H1 (cell line): ENCODE measurements at regions not wholly inside any gene's neighbourhood (a gene's known extent, or its start where the extent isn't known, plus 50 kb on each side); places are given as distances from the start of the nearest gene placed in this dataset.

Experiments used
- BRCA1 ChIP-seq: IDR thresholded peaks from 2 replicates; pipeline ENCODE4 v1.6.1; 2012; ENCODE audit warnings: low read depth, low read length, improper control_type of control experiment
- EZH2 ChIP-seq: fragments of 200-600 bp; sonication (generic); IDR thresholded peaks from 2 replicates; pipeline ENCODE4 v1.7.1; 2012; ENCODE audit warnings: low read depth, mild to moderate bottlenecking, moderate library complexity, low read length, inconsistent platforms; ENCODE audit not compliant: severe bottlenecking
- GABPA ChIP-seq: IDR thresholded peaks from 2 replicates; pipeline ENCODE4 v1.6.1; 2011; ENCODE audit warnings: mild to moderate bottlenecking, low read length, moderate library complexity, borderline replicate concordance; ENCODE audit not compliant: insufficient read depth
- NRF1 ChIP-seq: IDR thresholded peaks from 2 replicates; pipeline ENCODE4 v1.6.1; 2011; ENCODE audit warnings: mild to moderate bottlenecking, low read depth, low read length, improper control_type of control experiment
- TEAD4 ChIP-seq: IDR thresholded peaks from 2 replicates; pipeline ENCODE4 v1.6.1; 2012; ENCODE audit warnings: low read depth, low read length, inconsistent platforms, mixed read lengths
- YY1 ChIP-seq: IDR thresholded peaks from 2 replicates; pipeline ENCODE4 v1.6.1; 2011; ENCODE audit warnings: low read depth, mild to moderate bottlenecking, low read length
- TF ChIP-seq, protein P1 (sequence below), 3 experiments: IDR thresholded peaks; 1 replicate in 2 of 3; 2 replicates in 1 of 3; pipeline versions ENCODE4 v1.5.1 to v1.6.1; 2011; ENCODE audit warnings: low read length in 3 of 3, mild to moderate bottlenecking in 3 of 3, inconsistent platforms in 2 of 3, low read depth in 1 of 3, moderate library complexity in 1 of 3; ENCODE audit not compliant: insufficient read depth in 1 of 3; ENCODE audit errors: control extremely low read depth in 1 of 3

GRCh38 chrX:27085346-27085745 is 377.8 kb downstream of the PPP4R3C start:
- no peak for TF ChIP-seq GABPA
- no peak for TF ChIP-seq EZH2
- TF ChIP-seq, protein P1, sequence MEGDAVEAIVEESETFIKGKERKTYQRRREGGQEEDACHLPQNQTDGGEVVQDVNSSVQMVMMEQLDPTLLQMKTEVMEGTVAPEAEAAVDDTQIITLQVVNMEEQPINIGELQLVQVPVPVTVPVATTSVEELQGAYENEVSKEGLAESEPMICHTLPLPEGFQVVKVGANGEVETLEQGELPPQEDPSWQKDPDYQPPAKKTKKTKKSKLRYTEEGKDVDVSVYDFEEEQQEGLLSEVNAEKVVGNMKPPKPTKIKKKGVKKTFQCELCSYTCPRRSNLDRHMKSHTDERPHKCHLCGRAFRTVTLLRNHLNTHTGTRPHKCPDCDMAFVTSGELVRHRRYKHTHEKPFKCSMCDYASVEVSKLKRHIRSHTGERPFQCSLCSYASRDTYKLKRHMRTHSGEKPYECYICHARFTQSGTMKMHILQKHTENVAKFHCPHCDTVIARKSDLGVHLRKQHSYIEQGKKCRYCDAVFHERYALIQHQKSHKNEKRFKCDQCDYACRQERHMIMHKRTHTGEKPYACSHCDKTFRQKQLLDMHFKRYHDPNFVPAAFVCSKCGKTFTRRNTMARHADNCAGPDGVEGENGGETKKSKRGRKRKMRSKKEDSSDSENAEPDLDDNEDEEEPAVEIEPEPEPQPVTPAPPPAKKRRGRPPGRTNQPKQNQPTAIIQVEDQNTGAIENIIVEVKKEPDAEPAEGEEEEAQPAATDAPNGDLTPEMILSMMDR (IDR thresholded peaks at IDR 0.05; ENCODE audit: control extremely low read depth in 1 of 3, insufficient read depth in 1 of 3, low read depth in 1 of 3, low read length in 3 of 3) = no peak
- TF ChIP-seq TEAD4 = no peak
- no peak for TF ChIP-seq YY1
- no peak for TF ChIP-seq BRCA1
- TF ChIP-seq NRF1 = no peak
